ENCODE measurements at regions not wholly inside any gene's neighbourhood (a gene's known extent, or its start where the extent isn't known, plus 50 kb on each side); places are given as distances from the start of the nearest gene placed in this dataset.

DNA sequence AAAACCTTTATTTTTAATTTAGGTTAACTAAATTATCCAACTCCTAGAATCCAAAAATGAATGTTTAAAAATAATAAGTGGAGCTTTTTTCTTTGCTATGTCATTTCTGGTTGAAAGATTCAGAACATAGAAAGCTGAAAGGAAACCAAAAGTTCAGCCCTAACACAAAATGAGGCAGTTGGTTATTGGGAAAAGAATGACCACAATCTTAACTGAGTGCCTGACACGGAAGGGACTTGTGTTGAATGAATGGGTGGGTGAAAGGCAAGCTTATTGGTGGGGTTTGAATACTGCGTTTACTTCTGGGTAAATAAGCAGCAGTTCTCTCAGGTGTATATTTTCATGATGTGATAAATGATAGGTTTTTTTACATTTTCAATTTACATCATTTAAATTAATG, 243.5 kb downstream of the IRX1 start:
- Histone ChIP-seq H3K56ac (ENCODE audit: insufficient read length, low read depth, low read length) (no peak overlapping the region), H4K5ac (ENCODE audit: insufficient read length, low read depth, low read length) (no peak overlapping the region), H3K9me3 (ENCODE audit: control insufficient read depth, low read depth, low read length) (no peaks in the 10 kb centered on the region), H2BK120ac (ENCODE audit: low read depth, low read length, poor library complexity, severe bottlenecking) (no peak overlapping the region), H3K18ac (ENCODE audit: insufficient read length, low read depth, low read length) (no peak overlapping the region), H2AFZ (ENCODE audit: low read length) (no peak overlapping the region), H2BK5ac (ENCODE audit: insufficient read length, low read length) (no peak overlapping the region), H3K4ac (ENCODE audit: low read depth, low read length) (no peak overlapping the region), H4K91ac (ENCODE audit: insufficient read length, low read depth, low read length) (no peak overlapping the region), H3K23ac (ENCODE audit: insufficient read length, low read depth, low read length) (no peak overlapping the region), H4K20me1 (ENCODE audit: control insufficient read depth, insufficient read depth, insufficient read length) (no peaks in the 10 kb centered on the region), H2BK15ac (ENCODE audit: low read depth, low read length) (no peak overlapping the region), H3K27me3 (ENCODE audit: insufficient read depth, low read length) (no peaks in the 10 kb centered on the region), H3K27ac (ENCODE audit: insufficient read length, low read depth, low read length) (no peak overlapping the region), H3T11ph (ENCODE audit: low read length) (no peak overlapping the region), H2BK20ac (ENCODE audit: low read depth, low read length, poor library complexity, severe bottlenecking) (no peak overlapping the region), H3K4me1 (ENCODE audit: insufficient read depth, low read length) (no peaks in the 10 kb centered on the region), H3K9ac (ENCODE audit: extremely low read depth, insufficient read length, low read length) (no peak overlapping the region), H3K79me1 (ENCODE audit: insufficient read depth, low read depth, low read length, poor library complexity, severe bottlenecking) (no peaks in the 10 kb centered on the region), H3K14ac (ENCODE audit: insufficient read depth, low read length) (no peak overlapping the region), H4K8ac (replicated peaks; ENCODE audit: insufficient read length, low read depth, low read length) (no peak overlapping the region), H3K4me2 (ENCODE audit: insufficient read depth, insufficient read length, low read length) (no peak overlapping the region), H2AK5ac (ENCODE audit: insufficient read length, low read length) (no peak overlapping the region), H3K79me2 (ENCODE audit: insufficient read depth, low read length) (no peaks in the 10 kb centered on the region), H2BK12ac (ENCODE audit: insufficient read length, low read depth, low read length) (no peak overlapping the region), H3K23me2 (ENCODE audit: insufficient read length, low read depth, low read length, poor library complexity, severe bottlenecking) (peaks cover 4% of the 10 kb centered on the region)
- no CpG with 5 or more reads among the region's 2 CpGs for WGBS (ENCODE audit: extremely low coverage, insufficient read length, low lambda C conversion rate)
- TF ChIP-seq, protein P1, sequence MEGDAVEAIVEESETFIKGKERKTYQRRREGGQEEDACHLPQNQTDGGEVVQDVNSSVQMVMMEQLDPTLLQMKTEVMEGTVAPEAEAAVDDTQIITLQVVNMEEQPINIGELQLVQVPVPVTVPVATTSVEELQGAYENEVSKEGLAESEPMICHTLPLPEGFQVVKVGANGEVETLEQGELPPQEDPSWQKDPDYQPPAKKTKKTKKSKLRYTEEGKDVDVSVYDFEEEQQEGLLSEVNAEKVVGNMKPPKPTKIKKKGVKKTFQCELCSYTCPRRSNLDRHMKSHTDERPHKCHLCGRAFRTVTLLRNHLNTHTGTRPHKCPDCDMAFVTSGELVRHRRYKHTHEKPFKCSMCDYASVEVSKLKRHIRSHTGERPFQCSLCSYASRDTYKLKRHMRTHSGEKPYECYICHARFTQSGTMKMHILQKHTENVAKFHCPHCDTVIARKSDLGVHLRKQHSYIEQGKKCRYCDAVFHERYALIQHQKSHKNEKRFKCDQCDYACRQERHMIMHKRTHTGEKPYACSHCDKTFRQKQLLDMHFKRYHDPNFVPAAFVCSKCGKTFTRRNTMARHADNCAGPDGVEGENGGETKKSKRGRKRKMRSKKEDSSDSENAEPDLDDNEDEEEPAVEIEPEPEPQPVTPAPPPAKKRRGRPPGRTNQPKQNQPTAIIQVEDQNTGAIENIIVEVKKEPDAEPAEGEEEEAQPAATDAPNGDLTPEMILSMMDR (conservative IDR thresholded peaks at IDR 0.05), result no peak
- no peak overlapping the region for H3K27ac Mint-ChIP-seq
- no peak for DNase-seq
- peaks cover 4% of the 10 kb centered on the region for H3K27me3 Mint-ChIP-seq (ENCODE audit: low read depth)
- H3K36me3 Mint-ChIP-seq (ENCODE audit: insufficient read depth in 1 of 3, low read depth in 3 of 3), result 0 out of 7 replicates have a peak, but pooled peaks cover 0 to 2% (median 0%) of the 10 kb centered on the region in 3 experiments
- H3K4me1 Mint-ChIP-seq, result peaks cover 6 to 7% of the 10 kb centered on the region in 2 experiments
- H3K4me3 Mint-ChIP-seq, result no peak overlapping the region
- H3K9me3 Mint-ChIP-seq, result no peaks in the 10 kb centered on the region

Data from H9 (cell line).